GM12892 (cell line): ENCODE measurements at regions not wholly inside any gene's neighbourhood (a gene's known extent, or its start where the extent isn't known, plus 50 kb on each side); places are given as distances from the start of the nearest gene placed in this dataset.

Experiments
- DNase-seq: peaks from one replicate; pipeline ENCODE4 v3.0.0; 2011; ENCODE audit not compliant: insufficient read length
- FAIRE-seq: peaks from 2 replicates; lab custom pipeline; 2011; peaks lifted over from hg19 to GRCh38; lab: Jason Lieb, UNC
- POLR2A ChIP-seq: IDR thresholded peaks from 2 replicates; pipeline ENCODE4 v1.6.1; 2011; ENCODE audit warnings: low read depth, low read length, control low read depth
- POLR2AphosphoS5 ChIP-seq: IDR thresholded peaks from 2 replicates; pipeline ENCODE4 v1.6.1; 2011; ENCODE audit warnings: low read depth, low read length, control low read depth
- TAF1 ChIP-seq: IDR thresholded peaks from 2 replicates; pipeline ENCODE4 v1.6.1; 2011; ENCODE audit warnings: low read depth, mild to moderate bottlenecking, control low read depth, low read length, borderline replicate concordance

DNA sequence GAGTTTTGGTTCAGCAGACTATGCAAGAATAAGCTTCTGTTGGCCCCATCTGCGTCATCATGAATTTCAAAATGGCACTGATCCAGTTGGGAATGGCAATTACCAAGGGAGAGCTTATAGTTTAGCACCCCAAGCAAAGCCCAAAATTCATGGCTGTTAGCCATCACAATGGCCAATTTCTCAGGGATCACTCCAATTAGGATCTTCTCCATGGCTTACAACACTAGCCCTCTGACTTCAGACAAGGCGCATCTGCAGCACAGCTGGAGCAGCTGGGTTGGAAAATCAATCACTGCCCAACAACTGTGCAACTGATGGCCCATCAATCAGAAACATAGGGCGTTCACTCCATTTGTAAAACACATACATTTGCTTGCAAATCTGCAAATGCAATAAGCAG is 273.6 kb downstream of the SRBD1 start:
- no peak for DNase-seq
- no peak for FAIRE-seq
- no peak for TF ChIP-seq TAF1
- TF ChIP-seq POLR2A: no peak
- TF ChIP-seq POLR2AphosphoS5: no peak

DNA sequence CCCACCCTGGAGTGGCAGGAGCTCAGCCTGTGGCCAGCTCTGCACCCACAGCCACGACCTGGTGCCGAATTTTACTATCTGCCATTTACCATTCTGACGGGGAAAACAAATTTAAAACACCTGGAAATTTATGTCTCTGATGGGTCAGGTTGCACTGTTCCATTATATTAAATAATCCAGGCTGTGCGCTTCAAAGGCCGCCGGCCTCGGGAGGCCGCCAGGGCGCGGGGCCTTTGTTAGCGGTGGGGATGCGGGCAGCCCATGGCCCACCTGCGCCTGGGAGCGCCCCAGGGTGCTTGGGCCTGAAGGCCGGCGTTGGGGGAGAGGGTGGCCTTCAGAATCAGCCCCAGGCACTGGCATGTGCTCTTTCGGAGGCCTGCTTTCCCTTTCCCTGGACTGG is 276.9 kb downstream of the SRBD1 start:
- DNase-seq: no peak
- FAIRE-seq: no peak
- TF ChIP-seq TAF1: no peak
- no peak for TF ChIP-seq POLR2A
- no peak for TF ChIP-seq POLR2AphosphoS5

DNA sequence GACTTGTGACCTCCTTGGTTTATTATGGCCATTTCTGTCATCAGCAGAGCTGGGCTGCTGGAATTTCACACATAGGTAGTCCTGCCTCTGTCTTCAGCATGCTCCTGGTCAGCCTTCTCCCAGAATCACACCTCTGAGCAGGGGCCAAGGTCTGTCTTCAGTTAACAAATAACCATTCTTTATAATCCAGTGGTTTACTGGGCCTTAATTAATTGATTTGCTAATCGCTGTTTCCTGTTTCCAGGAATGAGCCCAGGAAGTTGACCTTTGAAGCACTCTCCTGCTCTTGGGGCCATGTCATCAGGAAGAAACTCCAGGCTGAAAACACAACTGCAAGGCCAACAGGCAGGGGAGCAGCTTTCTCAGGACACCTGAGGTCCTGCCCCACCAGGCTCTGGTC is 278.5 kb downstream of the SRBD1 start:
- DNase-seq (no peak), FAIRE-seq (no peak)
- TF ChIP-seq POLR2A (no peak), POLR2AphosphoS5 (no peak), TAF1 (no peak)

DNA sequence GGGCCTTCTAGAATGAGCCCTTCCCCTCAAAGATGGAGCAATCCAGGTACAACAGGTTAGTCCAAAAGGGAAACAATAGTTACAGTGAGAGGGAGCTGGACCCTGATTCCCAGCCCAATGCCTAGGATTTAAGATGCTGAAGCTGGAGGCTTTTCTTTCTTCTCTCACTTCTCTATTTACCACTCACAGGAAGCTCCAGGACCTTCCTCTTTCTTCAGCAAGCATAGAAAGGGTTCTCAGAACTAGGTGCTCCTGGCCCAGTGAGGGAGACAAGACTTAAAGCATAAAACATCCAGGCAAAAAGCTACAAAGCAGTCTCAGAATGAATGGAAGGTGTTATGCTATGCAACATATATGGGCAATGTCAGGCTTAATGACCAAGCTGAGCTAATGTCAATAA is 279.0 kb downstream of the SRBD1 start:
- DNase-seq (no peak), FAIRE-seq (no peak)
- TF ChIP-seq POLR2AphosphoS5 (no peak), POLR2A (no peak), TAF1 (no peak)

DNA sequence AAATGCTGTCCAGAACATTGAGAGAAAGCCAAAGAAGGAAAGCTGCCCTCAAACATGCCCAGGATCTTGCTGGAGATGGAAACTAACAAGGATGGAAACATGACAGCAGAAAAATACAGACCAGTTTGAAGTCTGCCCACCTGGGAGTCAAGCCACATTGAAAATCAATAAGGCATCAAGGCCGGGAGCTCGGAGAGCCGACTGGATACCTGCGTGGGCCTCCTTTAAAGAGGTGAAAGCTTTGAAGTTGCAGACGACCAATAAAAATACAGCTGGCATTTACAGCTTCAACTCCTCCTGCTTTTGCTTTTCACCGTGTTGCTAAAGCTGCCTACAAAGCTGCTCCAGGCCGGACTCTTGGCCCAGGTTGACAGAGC is 279.7 kb downstream of the SRBD1 start:
- DNase-seq (no peak), FAIRE-seq (no peak)
- TF ChIP-seq POLR2A (no peak), TAF1 (no peak), POLR2AphosphoS5 (no peak)

DNA sequence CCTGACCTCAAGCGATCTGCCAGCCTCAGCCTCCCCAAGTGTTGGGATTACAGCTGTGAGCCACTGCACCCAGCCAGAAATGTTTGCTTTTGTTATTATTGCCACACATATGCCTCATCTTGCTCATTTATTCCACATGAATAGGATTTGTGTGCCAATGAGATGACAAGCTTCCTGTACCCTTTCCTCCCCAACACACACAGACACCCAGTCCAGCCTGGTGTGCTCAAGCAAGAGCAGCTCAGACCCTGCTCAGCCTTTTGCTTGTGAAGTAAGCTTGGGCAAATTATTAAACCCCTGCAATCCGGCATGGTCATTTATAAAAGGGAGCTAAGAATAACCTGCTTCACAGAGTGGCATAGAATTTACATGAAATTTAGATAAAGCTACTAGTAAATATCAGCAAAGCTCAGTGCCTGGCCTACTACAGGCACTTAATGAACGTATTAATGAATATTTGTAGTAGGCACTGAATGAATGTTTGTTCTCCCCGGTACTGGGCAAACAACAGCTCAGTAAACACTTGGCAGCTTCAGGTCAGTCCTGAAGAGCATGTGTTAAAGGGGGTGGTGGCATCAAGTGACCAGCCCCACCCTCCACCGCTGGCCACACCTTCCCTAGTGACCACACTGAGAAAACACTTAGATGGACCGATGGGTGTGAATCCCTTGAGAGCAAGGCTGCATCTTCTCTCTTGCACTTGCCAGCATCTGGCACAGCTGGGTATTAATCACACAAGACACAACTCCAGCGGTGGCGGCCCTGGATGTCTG is 280.2 kb downstream of the SRBD1 start:
- TF ChIP-seq POLR2A: no peak
- TF ChIP-seq POLR2AphosphoS5: no peak
- TF ChIP-seq TAF1: no peak
- DNase-seq: no peak
- no peak for FAIRE-seq

DNA sequence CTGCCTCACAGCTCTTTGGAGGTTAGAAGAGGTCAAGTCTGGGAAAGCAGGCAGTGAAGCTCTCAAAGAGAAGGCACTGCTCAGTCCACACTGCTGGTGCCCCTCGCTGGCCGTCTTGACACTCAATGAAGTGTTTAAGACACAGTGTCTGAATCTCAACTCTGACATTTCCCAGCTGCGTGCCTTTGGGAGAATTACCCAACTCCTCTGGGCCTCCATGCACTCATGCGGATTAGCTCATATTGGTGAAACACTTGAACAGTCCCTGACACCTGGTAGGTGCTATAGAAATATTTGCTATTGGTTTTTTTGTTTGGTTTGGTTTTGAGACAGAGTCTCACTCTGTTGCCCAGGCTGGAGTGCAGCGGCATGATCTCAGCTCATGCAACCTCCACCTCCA is 281.0 kb downstream of the SRBD1 start:
- TF ChIP-seq POLR2A (no peak), POLR2AphosphoS5 (no peak), TAF1 (no peak)
- FAIRE-seq (no peak), DNase-seq (no peak)

DNA sequence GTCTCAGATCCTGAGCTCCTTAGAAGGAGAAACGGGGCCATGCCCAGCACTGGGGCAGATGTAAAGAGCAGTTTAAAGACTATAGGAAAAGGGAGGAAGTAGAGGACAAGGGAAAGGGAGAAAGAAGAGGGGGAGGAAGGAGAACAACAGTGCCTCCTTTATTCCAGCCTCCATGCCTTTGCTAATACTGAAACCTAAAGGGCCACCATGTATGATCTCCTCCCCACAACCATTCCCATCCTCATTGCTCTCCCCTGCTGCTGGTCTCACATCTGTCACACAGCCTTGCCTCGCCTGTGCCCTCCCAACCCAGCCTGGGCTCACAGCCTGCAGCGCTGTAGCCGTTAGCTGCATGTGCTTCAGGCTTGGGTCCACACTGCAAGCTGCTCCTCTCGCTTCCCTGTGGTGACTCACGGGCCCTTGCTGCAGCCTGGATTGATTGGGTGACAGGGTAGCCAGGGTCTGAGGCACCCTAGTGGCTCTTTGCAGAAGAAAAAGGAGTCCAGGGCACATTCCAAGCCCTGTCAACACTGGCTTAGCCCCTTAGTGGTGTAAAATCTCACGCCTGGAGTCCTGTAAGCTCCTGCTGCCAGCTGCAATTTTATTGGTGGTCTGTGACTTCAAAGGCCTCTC is 281.9 kb downstream of the SRBD1 start:
- no peak for FAIRE-seq
- DNase-seq: no peak
- TF ChIP-seq TAF1 (no peak), POLR2AphosphoS5 (no peak), POLR2A (no peak)

GRCh38 chr2:45328264-45328870 is 282.7 kb downstream of the SRBD1 start:
- no peak for TF ChIP-seq POLR2AphosphoS5
- TF ChIP-seq POLR2A: no peak
- TF ChIP-seq TAF1: no peak
- FAIRE-seq (no peak), DNase-seq (no peak)

DNA sequence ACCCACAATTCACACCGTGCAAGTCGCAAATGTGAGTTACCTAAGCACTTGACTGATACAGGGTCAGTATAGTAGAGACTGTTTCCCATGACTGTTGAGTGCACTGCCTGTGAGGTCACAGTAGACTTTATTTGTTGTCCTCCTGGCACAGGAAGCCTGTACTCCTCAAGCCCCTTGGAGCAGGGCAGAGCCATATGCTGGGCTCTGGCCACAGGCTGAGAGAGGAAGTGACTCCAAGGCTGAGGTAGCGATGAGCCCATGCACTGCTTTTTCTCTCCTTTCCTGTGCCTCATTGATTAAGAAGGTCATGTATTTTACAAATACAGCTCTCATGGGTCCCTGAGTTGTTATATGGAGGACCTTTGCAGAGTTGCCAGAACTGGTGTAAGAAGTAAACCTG is 287.7 kb downstream of the SRBD1 start:
- FAIRE-seq (no peak), DNase-seq (no peak)
- no peak for TF ChIP-seq POLR2A
- no peak for TF ChIP-seq TAF1
- no peak for TF ChIP-seq POLR2AphosphoS5

GRCh38 chr2:45320956-45321355 is 290.1 kb downstream of the SRBD1 start:
- DNase-seq (no peak), FAIRE-seq (no peak)
- TF ChIP-seq POLR2AphosphoS5: no peak
- no peak for TF ChIP-seq POLR2A
- no peak for TF ChIP-seq TAF1
